Astrocyte of the cerebellum (primary cell): ENCODE measurements at regions not wholly inside any gene's neighbourhood (a gene's known extent, or its start where the extent isn't known, plus 50 kb on each side); places are given as distances from the start of the nearest gene placed in this dataset.

Experiments used
- DNase-seq: peaks from one replicate; pipeline ENCODE4 v3.0.0-alpha.2; 2011; ENCODE audit warnings: low read depth
- H3K4me3 ChIP-seq: 2 replicates; pipeline ENCODE4 v1.5.1; 2011; ENCODE audit warnings: mild to moderate bottlenecking, low read depth, low read length, moderate library complexity
- in situ Hi-C: cut with HindIII; loops from 2 replicates; pipeline ENCODE4 v1.10.0; 2017; ENCODE audit warnings: low sequenced_read_pairs
- TF ChIP-seq, protein P1 (sequence below): IDR thresholded peaks from 2 replicates; pipeline ENCODE4 v1.5.1; 2012; ENCODE audit warnings: low read length, low read depth, moderate library complexity, mild to moderate bottlenecking; ENCODE audit errors: missing control alignments

DNA sequence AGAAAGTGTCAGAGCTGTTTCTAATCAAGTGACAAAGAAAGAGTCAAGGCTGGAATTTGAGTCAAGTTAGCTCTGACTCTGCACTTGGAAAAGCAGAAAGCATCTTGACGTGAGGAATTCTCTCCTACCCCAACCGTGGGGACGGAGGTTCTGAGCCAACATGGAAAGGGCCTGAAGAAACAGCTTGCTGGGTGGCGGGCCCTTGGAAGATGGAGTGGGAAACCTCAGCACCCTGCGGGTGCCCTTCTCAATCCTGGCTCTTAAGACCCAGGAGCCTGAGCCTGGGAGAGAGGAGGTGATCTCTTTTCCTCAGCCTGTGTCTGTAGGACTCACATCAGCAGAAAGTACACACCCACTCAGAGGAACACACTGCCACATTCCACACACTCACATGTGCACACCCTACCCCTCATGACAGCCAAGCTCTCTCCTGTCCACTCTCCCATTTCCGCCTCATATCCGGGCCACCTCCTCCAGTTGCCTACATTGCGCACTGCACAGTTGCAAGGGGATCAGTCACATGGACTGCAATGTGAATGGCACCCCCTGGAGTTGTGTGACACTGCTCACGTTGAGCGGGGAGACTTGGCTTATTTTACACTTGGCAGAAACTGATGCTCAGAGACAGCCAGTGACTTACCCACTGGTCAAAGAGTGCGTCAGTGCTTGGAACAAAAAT, 101.5 kb upstream of the SLC6A6 start:
- in situ Hi-C loops, result no loop called here
- TF ChIP-seq, protein P1, sequence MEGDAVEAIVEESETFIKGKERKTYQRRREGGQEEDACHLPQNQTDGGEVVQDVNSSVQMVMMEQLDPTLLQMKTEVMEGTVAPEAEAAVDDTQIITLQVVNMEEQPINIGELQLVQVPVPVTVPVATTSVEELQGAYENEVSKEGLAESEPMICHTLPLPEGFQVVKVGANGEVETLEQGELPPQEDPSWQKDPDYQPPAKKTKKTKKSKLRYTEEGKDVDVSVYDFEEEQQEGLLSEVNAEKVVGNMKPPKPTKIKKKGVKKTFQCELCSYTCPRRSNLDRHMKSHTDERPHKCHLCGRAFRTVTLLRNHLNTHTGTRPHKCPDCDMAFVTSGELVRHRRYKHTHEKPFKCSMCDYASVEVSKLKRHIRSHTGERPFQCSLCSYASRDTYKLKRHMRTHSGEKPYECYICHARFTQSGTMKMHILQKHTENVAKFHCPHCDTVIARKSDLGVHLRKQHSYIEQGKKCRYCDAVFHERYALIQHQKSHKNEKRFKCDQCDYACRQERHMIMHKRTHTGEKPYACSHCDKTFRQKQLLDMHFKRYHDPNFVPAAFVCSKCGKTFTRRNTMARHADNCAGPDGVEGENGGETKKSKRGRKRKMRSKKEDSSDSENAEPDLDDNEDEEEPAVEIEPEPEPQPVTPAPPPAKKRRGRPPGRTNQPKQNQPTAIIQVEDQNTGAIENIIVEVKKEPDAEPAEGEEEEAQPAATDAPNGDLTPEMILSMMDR, result no peak
- no peak for DNase-seq
- no peak overlapping the region for H3K4me3 ChIP-seq

GRCh38 chr3:14301558-14301957, 100.8 kb upstream of the SLC6A6 start:
- TF ChIP-seq, protein P1, result no peak
- no peak for DNase-seq
- in situ Hi-C loops, result no loop called here
- H3K4me3 ChIP-seq, result no peak overlapping the region

GRCh38 chr3:14303336-14304100, 98.9 kb upstream of the SLC6A6 start:
- no peak overlapping the region for H3K4me3 ChIP-seq
- in situ Hi-C loops, result no loop called here
- TF ChIP-seq, protein P1, result no peak
- no peak for DNase-seq

GRCh38 chr3:14304101-14305045, 98.0 kb upstream of the SLC6A6 start:
- no peak for DNase-seq
- no peak overlapping the region for H3K4me3 ChIP-seq
- in situ Hi-C loops, result no loop called here
- TF ChIP-seq, protein P1, result no peak

DNA sequence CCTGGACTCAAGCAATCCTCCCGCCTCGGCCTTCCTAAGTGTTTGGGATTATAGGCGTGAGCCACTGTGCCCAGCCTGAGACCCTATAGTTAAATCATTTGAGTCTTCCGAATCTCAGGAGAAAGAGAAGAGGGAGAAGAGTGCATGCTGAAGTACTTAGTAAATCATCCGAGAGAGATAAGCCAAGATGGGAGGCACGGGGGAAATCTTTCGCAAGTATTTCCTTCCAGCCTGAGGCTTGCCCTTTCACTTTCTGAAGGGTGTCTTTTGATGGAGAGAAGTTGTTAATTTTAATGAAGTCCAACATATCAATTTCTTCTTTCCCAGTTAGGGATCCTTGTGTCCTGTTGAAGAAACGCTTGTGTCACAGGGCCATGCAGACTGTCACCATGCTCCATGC, 97.1 kb upstream of the SLC6A6 start:
- TF ChIP-seq, protein P1, result no peak
- in situ Hi-C loops, result no loop called here
- no peak for DNase-seq
- no peak overlapping the region for H3K4me3 ChIP-seq

DNA sequence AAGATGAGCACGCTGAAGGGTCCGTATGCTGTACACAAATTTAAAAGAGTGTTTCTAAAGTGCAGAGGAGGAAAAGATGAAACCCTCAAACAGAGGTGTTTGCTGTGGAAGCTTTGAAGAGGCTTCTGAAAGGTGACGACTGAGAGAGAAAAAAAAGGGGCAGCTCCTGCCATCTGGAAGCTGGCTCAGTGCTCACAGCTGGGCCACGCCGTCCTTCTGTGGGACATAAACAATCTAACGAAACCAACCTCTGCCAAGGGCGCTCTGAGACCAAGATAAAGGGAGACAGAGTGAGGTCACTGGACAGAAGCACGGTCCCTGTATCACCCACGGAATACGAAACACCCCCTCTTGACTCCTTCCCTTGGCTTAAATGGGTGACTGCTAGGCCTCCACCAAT, 96.3 kb upstream of the SLC6A6 start:
- TF ChIP-seq, protein P1, result no peak
- no peak for DNase-seq
- in situ Hi-C loops, result no loop called here
- H3K4me3 ChIP-seq, result no peak overlapping the region
